ENCODE measurements at regions not wholly inside any gene's neighbourhood (a gene's known extent, or its start where the extent isn't known, plus 50 kb on each side); places are given as distances from the start of the nearest gene placed in this dataset.

DNA sequence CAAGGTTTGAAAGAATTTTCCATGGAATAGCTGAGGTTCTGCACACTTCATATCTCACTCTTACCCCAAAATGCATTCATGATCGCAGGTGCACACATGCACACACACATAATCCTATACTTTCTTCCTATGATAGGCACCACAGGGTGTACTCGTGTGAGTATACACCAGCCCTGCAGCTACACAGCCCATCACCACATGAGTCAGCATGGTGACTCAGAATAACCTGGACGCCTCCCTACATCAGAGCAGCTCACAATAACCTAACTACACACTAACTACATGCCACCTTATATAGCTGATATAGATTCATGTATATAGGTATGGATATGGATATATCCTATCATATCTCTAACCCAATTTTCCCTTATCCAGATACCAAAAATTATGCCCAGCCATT, 850.2 kb upstream of the TMEM132C start:
- Histone ChIP-seq H3K4me3 (ENCODE audit: insufficient read depth, low read length) (no peak overlapping the region), H3K4me2 (ENCODE audit: insufficient read depth, low read length) (no peak overlapping the region), H3K4me1 (ENCODE audit: insufficient read depth, low read length) (no peaks in the 10 kb centered on the region), H3K27me3 (ENCODE audit: insufficient read depth, low read length) (no peaks in the 10 kb centered on the region), H3K79me2 (ENCODE audit: insufficient read depth, low read length) (no peaks in the 10 kb centered on the region), H4K20me1 (ENCODE audit: insufficient read depth, low read length) (no peaks in the 10 kb centered on the region), H3K27ac (ENCODE audit: low read depth, low read length) (no peak overlapping the region), H3K36me3 (ENCODE audit: insufficient read depth, low read length) (no peaks in the 10 kb centered on the region), H2AFZ (ENCODE audit: low read length) (no peak overlapping the region), H3K9me3 (ENCODE audit: low read depth, low read length) (no peaks in the 10 kb centered on the region)
- DNase-seq (ENCODE audit: insufficient read length, low spot score, missing footprints): no peak
- no peak for TF ChIP-seq CTCF (IDR thresholded peaks at IDR 0.05; ENCODE audit: extremely low read depth, low read depth, low read length)

GRCh38 chr12:127419111-127419510, 847.9 kb upstream of the TMEM132C start:
- Histone ChIP-seq H3K4me2 (ENCODE audit: insufficient read depth, low read length) (no peak overlapping the region), H3K27ac (ENCODE audit: low read depth, low read length) (no peak overlapping the region)
- no peak for TF ChIP-seq CTCF (IDR thresholded peaks at IDR 0.05; ENCODE audit: extremely low read depth, low read depth, low read length)

GRCh38 chr12:127421614-127422013, 845.4 kb upstream of the TMEM132C start:
- H3K27ac ChIP-seq (ENCODE audit: low read depth, low read length): no peak overlapping the region
- DNase-seq (ENCODE audit: insufficient read length, low spot score, missing footprints): no peak
- H3K36me3 ChIP-seq (ENCODE audit: insufficient read depth, low read length): no peaks in the 10 kb centered on the region

More at GRCh38 chr12:127419111-127419510, 847.9 kb upstream of the TMEM132C start:
- H3K27me3 ChIP-seq (ENCODE audit: insufficient read depth, low read length): no peaks in the 10 kb centered on the region
- H3K79me2 ChIP-seq (ENCODE audit: insufficient read depth, low read length): no peaks in the 10 kb centered on the region
- no peaks in the 10 kb centered on the region for H4K20me1 ChIP-seq (ENCODE audit: insufficient read depth, low read length)
- H3K4me1 ChIP-seq (ENCODE audit: insufficient read depth, low read length): no peaks in the 10 kb centered on the region
- H3K36me3 ChIP-seq (ENCODE audit: insufficient read depth, low read length): no peaks in the 10 kb centered on the region
- no peaks in the 10 kb centered on the region for H3K9me3 ChIP-seq (ENCODE audit: low read depth, low read length)
- DNase-seq (ENCODE audit: insufficient read length, low spot score, missing footprints): no peak
- no peak overlapping the region for H3K4me3 ChIP-seq (ENCODE audit: insufficient read depth, low read length)
- no peak overlapping the region for H2AFZ ChIP-seq (ENCODE audit: low read length)

DNA sequence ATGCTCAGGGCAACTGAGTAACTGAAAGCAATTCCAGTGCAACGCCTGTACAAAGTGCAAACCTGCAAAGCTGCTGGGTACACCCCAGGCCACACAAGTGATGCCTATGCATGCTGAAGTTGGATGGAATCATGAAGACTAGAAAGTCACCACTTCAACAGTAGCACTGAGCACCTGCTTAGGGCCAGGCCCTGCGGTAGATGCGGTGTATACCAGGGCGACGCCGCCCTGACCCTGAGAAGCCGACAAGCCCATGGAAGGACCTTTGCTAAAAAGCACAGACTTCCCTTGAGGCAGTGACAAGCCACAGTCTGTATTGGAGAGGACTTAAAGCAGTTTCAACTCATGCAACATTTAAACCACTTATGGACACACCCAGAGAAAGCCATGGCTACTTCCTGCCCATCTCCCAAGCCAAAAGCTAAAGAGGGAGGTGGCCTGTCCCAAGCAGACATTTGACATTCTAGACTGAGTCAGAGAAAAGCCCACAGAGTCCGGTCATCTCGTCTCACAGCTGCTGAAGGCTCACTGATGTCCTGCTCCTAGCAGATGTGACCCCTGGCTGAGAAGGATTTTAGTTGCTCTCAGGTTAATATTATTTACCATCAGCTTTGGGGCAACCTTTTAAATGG, 843.9 kb upstream of the TMEM132C start:
- Histone ChIP-seq H3K27ac (ENCODE audit: low read depth, low read length) (no peak overlapping the region), H3K4me3 (ENCODE audit: insufficient read depth, low read length) (no peak overlapping the region), H3K9me3 (ENCODE audit: low read depth, low read length) (no peaks in the 10 kb centered on the region), H3K79me2 (ENCODE audit: insufficient read depth, low read length) (no peaks in the 10 kb centered on the region), H3K4me1 (ENCODE audit: insufficient read depth, low read length) (no peaks in the 10 kb centered on the region), H4K20me1 (ENCODE audit: insufficient read depth, low read length) (no peaks in the 10 kb centered on the region), H3K36me3 (ENCODE audit: insufficient read depth, low read length) (no peaks in the 10 kb centered on the region), H3K4me2 (ENCODE audit: insufficient read depth, low read length) (no peak overlapping the region), H3K27me3 (ENCODE audit: insufficient read depth, low read length) (no peaks in the 10 kb centered on the region), H2AFZ (ENCODE audit: low read length) (no peak overlapping the region)
- no peak for DNase-seq (ENCODE audit: insufficient read length, low spot score, missing footprints)
- TF ChIP-seq CTCF (IDR thresholded peaks at IDR 0.05; ENCODE audit: extremely low read depth, low read depth, low read length): no peak

More at GRCh38 chr12:127421614-127422013, 845.4 kb upstream of the TMEM132C start:
- no peaks in the 10 kb centered on the region for H4K20me1 ChIP-seq (ENCODE audit: insufficient read depth, low read length)
- TF ChIP-seq CTCF (IDR thresholded peaks at IDR 0.05; ENCODE audit: extremely low read depth, low read depth, low read length): no peak
- no peak overlapping the region for H3K4me3 ChIP-seq (ENCODE audit: insufficient read depth, low read length)
- no peaks in the 10 kb centered on the region for H3K9me3 ChIP-seq (ENCODE audit: low read depth, low read length)
- H3K27me3 ChIP-seq (ENCODE audit: insufficient read depth, low read length): no peaks in the 10 kb centered on the region
- H3K4me2 ChIP-seq (ENCODE audit: insufficient read depth, low read length): no peak overlapping the region
- no peaks in the 10 kb centered on the region for H3K4me1 ChIP-seq (ENCODE audit: insufficient read depth, low read length)
- H2AFZ ChIP-seq (ENCODE audit: low read length): no peak overlapping the region
- no peaks in the 10 kb centered on the region for H3K79me2 ChIP-seq (ENCODE audit: insufficient read depth, low read length)
